ENCODE measurements at regions not wholly inside any gene's neighbourhood (a gene's known extent, or its start where the extent isn't known, plus 50 kb on each side); places are given as distances from the start of the nearest gene placed in this dataset.

DNA sequence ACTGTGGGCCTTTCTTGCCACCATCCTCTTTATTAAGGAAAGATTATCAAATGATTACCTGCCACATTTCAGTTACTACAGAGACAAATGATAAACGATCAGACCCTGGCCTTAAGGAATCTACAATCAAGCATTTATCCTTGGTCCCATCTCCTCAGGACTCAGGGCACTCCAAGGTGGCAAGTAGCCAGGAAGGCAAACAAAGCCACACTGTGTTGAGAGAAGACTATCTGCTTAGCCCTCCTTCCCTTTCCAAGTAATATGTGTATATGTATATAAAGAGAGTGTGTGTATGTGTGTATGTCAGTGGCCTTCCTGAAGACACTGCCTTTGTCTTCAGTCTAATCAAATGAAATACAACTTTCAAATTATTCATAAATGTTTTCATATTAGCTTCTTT is 490.1 kb upstream of the ATP11B start:
- TF ChIP-seq, protein P1, sequence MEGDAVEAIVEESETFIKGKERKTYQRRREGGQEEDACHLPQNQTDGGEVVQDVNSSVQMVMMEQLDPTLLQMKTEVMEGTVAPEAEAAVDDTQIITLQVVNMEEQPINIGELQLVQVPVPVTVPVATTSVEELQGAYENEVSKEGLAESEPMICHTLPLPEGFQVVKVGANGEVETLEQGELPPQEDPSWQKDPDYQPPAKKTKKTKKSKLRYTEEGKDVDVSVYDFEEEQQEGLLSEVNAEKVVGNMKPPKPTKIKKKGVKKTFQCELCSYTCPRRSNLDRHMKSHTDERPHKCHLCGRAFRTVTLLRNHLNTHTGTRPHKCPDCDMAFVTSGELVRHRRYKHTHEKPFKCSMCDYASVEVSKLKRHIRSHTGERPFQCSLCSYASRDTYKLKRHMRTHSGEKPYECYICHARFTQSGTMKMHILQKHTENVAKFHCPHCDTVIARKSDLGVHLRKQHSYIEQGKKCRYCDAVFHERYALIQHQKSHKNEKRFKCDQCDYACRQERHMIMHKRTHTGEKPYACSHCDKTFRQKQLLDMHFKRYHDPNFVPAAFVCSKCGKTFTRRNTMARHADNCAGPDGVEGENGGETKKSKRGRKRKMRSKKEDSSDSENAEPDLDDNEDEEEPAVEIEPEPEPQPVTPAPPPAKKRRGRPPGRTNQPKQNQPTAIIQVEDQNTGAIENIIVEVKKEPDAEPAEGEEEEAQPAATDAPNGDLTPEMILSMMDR (IDR thresholded peaks at IDR 0.05): no peak
- no peak for TF ChIP-seq POLR2A (IDR thresholded peaks at IDR 0.05)

Data from body of pancreas (tissue), 4 donors.